IMR-90 (cell line): ENCODE measurements at regions not wholly inside any gene's neighbourhood (a gene's known extent, or its start where the extent isn't known, plus 50 kb on each side); places are given as distances from the start of the nearest gene placed in this dataset.

ENCODE experiments used
- ATAC-seq: fragments of 200-7000 bp; cut with Tn5 transposase; 2 replicates; pipeline ENCODE4 v1.9.1; 2020; ENCODE audit warnings: low read depth, mild to moderate bottlenecking, moderate library complexity
- BruUV-seq: library from RNA; stranded (reverse); fragments of 400-500 nt; replicated peaks from 2 replicates; lab custom pipeline; 2021; lab: Mats Ljungman, UMichigan
- CTCF ChIA-PET: fragments of 300-600 bp; formaldehyde crosslinking; extraction: SDS; loops from one replicate; lab custom pipeline; 2021; ENCODE audit warnings: antibody characterized with exemption; lab: Yijun Ruan, JAX
- POLR2A ChIA-PET: fragments of 300-600 bp; sonication (Branson Sonifier 250); formaldehyde crosslinking; loops from one replicate; lab custom pipeline; 2022; ENCODE audit warnings: antibody characterized with exemption; ENCODE audit not compliant: unreplicated experiment; lab: Charles Lee
- DNase-seq: peaks from one replicate; pipeline ENCODE4 v3.0.0; 2013
- H2AFZ ChIP-seq: replicated peaks from 2 replicates; pipeline ENCODE3; 2013; ENCODE audit warnings: low read length, mild to moderate bottlenecking; ENCODE audit not compliant: poor library complexity
- H2AK5ac ChIP-seq: 2 replicates; pipeline ENCODE4 v1.6.1; 2013; ENCODE audit warnings: low read depth, low read length, inconsistent platforms
- H2AK9ac ChIP-seq: replicated peaks from 2 replicates; pipeline ENCODE3; 2013; ENCODE audit warnings: mild to moderate bottlenecking, low read depth, low read length, moderate library complexity; ENCODE audit not compliant: poor library complexity
- H2BK120ac ChIP-seq: 2 replicates; pipeline ENCODE4 v1.6.1; 2013; ENCODE audit warnings: low read depth, low read length, inconsistent platforms
- H2BK15ac ChIP-seq: 3 replicates; pipeline ENCODE4 v1.6.1; 2013; ENCODE audit warnings: low read depth, low read length, inconsistent platforms
- H2BK20ac ChIP-seq: 2 replicates; pipeline ENCODE4 v1.6.1; 2013; ENCODE audit warnings: low read depth, mild to moderate bottlenecking, inconsistent platforms, low read length, moderate library complexity
- H2BK5ac ChIP-seq: 2 replicates; pipeline ENCODE4 v1.6.1; 2013; ENCODE audit warnings: mild to moderate bottlenecking, low read depth, low read length, inconsistent platforms; ENCODE audit not compliant: poor library complexity, severe bottlenecking
- H3K14ac ChIP-seq: replicated peaks from 2 replicates; pipeline ENCODE4 v1.6.1; 2013; ENCODE audit warnings: low read depth, low read length, inconsistent platforms
- H3K18ac ChIP-seq: 2 replicates; pipeline ENCODE4 v1.6.1; 2013; ENCODE audit warnings: low read depth, low read length, control low read depth
- H3K23ac ChIP-seq: 2 replicates; pipeline ENCODE4 v1.6.1; 2013; ENCODE audit warnings: low read depth, low read length, inconsistent platforms
- H3K27ac ChIP-seq: 2 replicates; pipeline ENCODE4 v1.5.1; 2013; ENCODE audit warnings: mild to moderate bottlenecking, control low read depth, low read length; ENCODE audit not compliant: insufficient read depth
- H3K27me3 ChIP-seq: 2 replicates; pipeline ENCODE4 v1.6.1; 2013; ENCODE audit warnings: low read length; ENCODE audit not compliant: control insufficient read depth, insufficient read depth
- H3K36me3 ChIP-seq: 2 replicates; pipeline ENCODE4 v1.6.1; 2013; ENCODE audit warnings: low read length, mixed read lengths; ENCODE audit not compliant: control insufficient read depth, insufficient read depth
- H3K4ac ChIP-seq: 2 replicates; pipeline ENCODE4 v1.6.1; 2013; ENCODE audit warnings: low read depth, low read length, inconsistent platforms
- H3K4me1 ChIP-seq: 2 replicates; pipeline ENCODE4 v1.6.1; 2013; ENCODE audit warnings: low read length, mixed read lengths; ENCODE audit not compliant: control insufficient read depth, insufficient read depth
- H3K4me2 ChIP-seq: 2 replicates; pipeline ENCODE4 v1.6.1; 2013; ENCODE audit warnings: low read depth, mild to moderate bottlenecking, control low read depth, low read length, moderate library complexity
- H3K4me3 ChIP-seq: 2 replicates; pipeline ENCODE4 v1.5.1; 2013; ENCODE audit warnings: low read depth, mild to moderate bottlenecking, control low read depth, low read length, moderate library complexity; ENCODE audit not compliant: insufficient read depth
- H3K56ac ChIP-seq: 2 replicates; pipeline ENCODE4 v1.6.1; 2013; ENCODE audit warnings: low read length, inconsistent platforms; ENCODE audit not compliant: insufficient read depth; ENCODE audit errors: extremely low read depth
- H3K79me1 ChIP-seq, 2 experiments: 2 replicates each; pipeline ENCODE4 v1.6.1; 2013; ENCODE audit warnings: low read length in 2 of 2, inconsistent platforms in 1 of 2, low read depth in 1 of 2
- H3K9ac ChIP-seq: 2 replicates; pipeline ENCODE4 v1.6.1; 2013; ENCODE audit warnings: low read depth, low read length, control low read depth
- H3K9me1 ChIP-seq: 2 replicates; pipeline ENCODE4 v1.6.1; 2013; ENCODE audit warnings: low read length, inconsistent platforms; ENCODE audit not compliant: insufficient read depth
- H3K9me3 ChIP-seq: 2 replicates; pipeline ENCODE4 v1.6.1; 2013; ENCODE audit warnings: low read length; ENCODE audit not compliant: control insufficient read depth, insufficient read depth
- H4K20me1 ChIP-seq: 2 replicates; pipeline ENCODE4 v1.6.1; 2013; ENCODE audit warnings: low read length, inconsistent platforms; ENCODE audit not compliant: insufficient read depth
- H4K5ac ChIP-seq: 2 replicates; pipeline ENCODE4 v1.6.1; 2013; ENCODE audit warnings: mild to moderate bottlenecking, low read depth, low read length, control low read depth
- H4K8ac ChIP-seq, 2 experiments: 2 replicates each; pipeline ENCODE4 v1.6.1; 2013; ENCODE audit warnings: low read depth in 2 of 2, low read length in 2 of 2, control low read depth in 1 of 2, inconsistent platforms in 1 of 2
- H4K91ac ChIP-seq: 2 replicates; pipeline ENCODE4 v1.6.1; 2013; ENCODE audit warnings: low read depth, low read length, inconsistent platforms; ENCODE audit not compliant: insufficient read depth
- NFE2L2 ChIP-seq: fragments of 150-350 bp; IDR thresholded peaks from 2 replicates; pipeline ENCODE4 v1.6.1; 2016; ENCODE audit warnings: low read depth, mild to moderate bottlenecking, low read length
- RCOR1 ChIP-seq: IDR thresholded peaks from 2 replicates; pipeline ENCODE4 v1.6.1; 2012; ENCODE audit warnings: mild to moderate bottlenecking, low read length, improper control_type of control experiment; ENCODE audit not compliant: insufficient replicate concordance
- WGBS, 2 experiments: methylation state at CpG; one replicate each; pipeline versions ENCODE4 v1.1.5 to v1.1.7; 2013; ENCODE audit warnings: missing lambda C conversion rate in 2 of 2; ENCODE audit not compliant: insufficient read length in 1 of 2; ENCODE audit errors: extremely low coverage in 2 of 2; 5-methylcytosine and 5-hydroxymethylcytosine counted together
- dilution Hi-C: fragments of 300-500 bp; cut with HindIII; formaldehyde crosslinking; loops from one replicate; pipeline ENCODE4 v1.14.3; 2018; ENCODE audit warnings: low sequenced_read_pairs; ENCODE audit not compliant: unreplicated experiment
- in situ Hi-C: fragments of 300-500 bp; cut with MboI; formaldehyde crosslinking; loops from 3 replicates; pipeline ENCODE4 v1.14.3; 2019; ENCODE audit warnings: low sequenced_read_pairs, inconsistent platforms, mixed read lengths
- intact Hi-C: fragments of 100-400 bp; cut with micrococcal nuclease; formaldehyde crosslinking; loops from 2 replicates; pipeline ENCODE4 v1.10.0; 2022

- H3K4me2 ChIP-seq, result peak overlapping the region; percentile 16
- peak overlapping the region; percentile 75 for H3K4ac ChIP-seq
- H4K91ac ChIP-seq, result peak overlapping the region; percentile 60
- dilution Hi-C loops, result no loop called here
- no peaks in the 10 kb centered on the region for H3K36me3 ChIP-seq
- ATAC-seq, result peak; percentile 19; the same call in 1 of the 2 replicates
- peak; percentile 62 for DNase-seq
- no peak overlapping the region for H3K9ac ChIP-seq
- peak overlapping the region; percentile 44; the same call in 1 of the 2 replicates for H3K14ac ChIP-seq
- H2BK15ac ChIP-seq, result peak overlapping the region; percentile 60; the same call in 2 of the 3 replicates
- intact Hi-C loops, result no loop called here
- no peak overlapping the region for H3K23ac ChIP-seq
- no peaks in the 10 kb centered on the region for H4K20me1 ChIP-seq
- no peak overlapping the region for H3K56ac ChIP-seq
- H3K18ac ChIP-seq, result peak overlapping the region; percentile 69; the same call in 1 of the 2 replicates
- H2BK5ac ChIP-seq, result peak overlapping the region; percentile 96
- H3K27me3 ChIP-seq, result no peaks in the 10 kb centered on the region
- peak overlapping the region; percentile 1 for H2AFZ ChIP-seq
- BruUV-seq, result no TSS peak
- no peaks in the 10 kb centered on the region; a peak in 1 of 4 replicates for H3K79me1 ChIP-seq
- CTCF ChIA-PET, result interaction anchor here (0.9 to 1.8 kb wide), 2 partner anchors 10 to 50 kb away, joined by 4 read pairs; no protein-coding TSS in a partner anchor
- H2BK120ac ChIP-seq, result peak overlapping the region; percentile 66
- H3K4me3 ChIP-seq, result no peak overlapping the region
- WGBS, 2 experiments, result 80% methylated on average over 3 of the region's 9 CpGs; no CpG with 5 or more reads in 1 of the 2 experiments
- H4K5ac ChIP-seq, result peak overlapping the region; percentile 13
- peak overlapping the region; percentile 0 to 94; a peak in 3 of 4 replicates for H4K8ac ChIP-seq
- POLR2A ChIA-PET, result interaction anchor here (0.7 kb wide), 1 partner anchor 9 kb away, joined by 3 read pairs; no protein-coding TSS in a partner anchor
- TF ChIP-seq RCOR1 (no peak), NFE2L2 (peak; percentile 63)
- no peaks in the 10 kb centered on the region for H3K9me3 ChIP-seq
- in situ Hi-C loops, result loop anchor here (25.0 kb wide), 2 partner anchors 500 to 1050 kb away; partner anchors contain the start of genes ATP5F1C and KIN
- peak overlapping the region; percentile 71 for H2BK20ac ChIP-seq
- H2AK9ac ChIP-seq, result peak overlapping the region; percentile 31
- H3K27ac ChIP-seq, result 0 out of 2 replicates have a peak overlapping the region, but pooled peaks have one; percentile 13
- peak overlapping the region; percentile 70 for H2AK5ac ChIP-seq
- H3K9me1 ChIP-seq, result peaks cover 14% of the 10 kb centered on the region
- H3K4me1 ChIP-seq, result peaks cover 24% of the 10 kb centered on the region
Measured at GRCh38 chr10:6737080-6737641, 157.1 kb upstream of the PRKCQ start.
